Eye (tissue), 1 donor: ENCODE measurements at regions not wholly inside any gene's neighbourhood (a gene's known extent, or its start where the extent isn't known, plus 50 kb on each side); places are given as distances from the start of the nearest gene placed in this dataset.
"Not testable (repeated sequence)": the region's sequence is repeated elsewhere in the genome, so short reads cannot be mapped to it uniquely, and the experiment has no call there.

Source experiments
- DNase-seq: peaks from one replicate; pipeline ENCODE4 v3.0.0-alpha.2; 2015

DNA sequence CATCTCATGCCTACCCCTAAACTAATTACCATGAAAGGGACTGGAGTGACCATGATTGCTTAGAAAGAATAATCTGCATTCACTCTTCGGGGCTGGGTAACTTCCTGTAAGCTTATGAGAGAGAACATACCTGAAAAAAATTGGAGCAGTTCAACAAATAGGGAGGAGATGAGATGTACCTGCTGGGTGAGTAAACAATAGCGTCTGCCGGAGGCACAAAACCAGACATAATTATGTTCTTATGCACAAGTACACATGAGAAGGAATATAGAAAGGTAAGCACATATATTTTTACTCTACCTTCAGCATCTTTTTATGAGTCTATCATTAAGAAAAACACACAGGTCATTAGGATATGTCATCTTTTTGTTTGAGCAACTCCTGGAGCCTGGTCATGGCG is 224.6 kb upstream of the FERD3L start:
- DNase-seq: no peak

DNA sequence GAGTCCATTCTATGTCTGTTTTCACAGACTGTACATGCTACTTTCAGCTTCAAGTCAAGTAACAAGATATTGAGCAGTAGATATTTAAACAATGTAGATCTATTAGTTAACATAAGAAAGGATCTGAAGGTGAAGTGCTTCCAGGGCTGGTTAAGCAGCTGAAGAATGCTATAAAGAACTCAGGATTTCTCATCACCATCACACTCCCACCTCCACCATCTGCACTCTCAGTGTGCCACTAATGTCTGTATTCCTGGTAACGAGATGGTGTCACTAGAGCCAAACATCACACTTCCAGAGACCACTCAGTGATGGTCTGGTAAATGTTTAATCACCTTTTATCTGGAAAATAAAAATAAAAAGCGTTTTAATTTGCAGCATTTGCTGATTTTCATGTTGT is 224.0 kb upstream of the FERD3L start:
- no peak for DNase-seq

DNA sequence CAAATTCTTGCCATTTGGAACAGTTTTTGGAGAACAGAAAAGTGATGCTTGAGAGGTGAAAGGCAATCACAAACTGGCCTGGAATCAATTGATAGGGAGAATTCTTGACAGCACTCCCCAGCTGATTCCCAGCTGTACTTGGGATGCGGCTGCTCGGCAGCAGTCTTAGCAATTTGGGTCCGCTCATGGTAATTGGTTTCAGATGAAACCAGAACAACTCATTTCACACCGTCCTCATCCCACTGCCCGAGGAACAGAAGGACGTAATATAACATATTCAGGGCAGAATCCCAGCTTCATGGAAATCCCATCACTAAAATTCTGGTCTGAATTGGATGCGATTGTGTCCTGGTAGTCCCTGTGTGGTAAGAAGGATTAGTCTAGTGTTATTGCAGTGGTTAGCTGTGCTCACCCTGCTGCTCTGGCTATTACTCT is 223.3 kb upstream of the FERD3L start:
- peak; percentile 39 for DNase-seq

DNA sequence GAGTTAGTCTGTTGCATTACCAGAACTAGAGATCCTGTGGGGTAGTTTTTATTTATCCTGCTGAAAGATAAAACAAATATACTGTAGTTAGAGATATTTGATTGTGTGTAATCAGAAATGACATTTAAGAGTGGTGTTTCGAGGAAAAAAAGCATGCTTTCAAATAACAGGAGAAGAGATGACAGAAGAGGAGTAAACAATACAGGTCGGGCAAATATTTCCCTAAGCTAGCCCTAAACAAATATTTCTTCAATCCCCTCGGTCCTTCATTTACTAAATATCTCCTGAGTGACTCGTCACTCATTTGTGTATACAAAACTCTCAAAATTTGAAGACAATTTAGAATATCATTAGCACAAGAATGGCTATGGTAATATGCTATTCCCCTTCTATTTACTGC is 219.7 kb upstream of the FERD3L start:
- no peak for DNase-seq

DNA sequence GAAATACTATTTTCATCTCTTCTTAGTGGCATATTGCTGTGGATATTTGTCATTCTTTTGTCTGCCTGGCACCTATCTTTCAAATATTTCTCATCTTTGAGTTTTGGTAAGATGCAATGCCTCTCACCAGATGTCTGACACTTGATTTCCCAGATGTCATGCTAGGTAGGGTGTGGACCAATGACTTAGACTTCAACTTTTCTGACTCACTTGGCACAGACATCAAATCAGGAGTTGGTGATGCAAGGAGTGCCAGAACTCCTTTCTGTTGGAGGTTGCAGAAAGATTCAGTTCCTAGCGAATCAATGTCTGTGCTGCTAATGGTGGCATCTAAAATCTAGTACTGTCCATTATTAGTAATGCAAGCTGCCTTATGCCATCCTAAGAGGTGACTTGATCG is 216.9 kb upstream of the FERD3L start:
- no peak for DNase-seq

DNA sequence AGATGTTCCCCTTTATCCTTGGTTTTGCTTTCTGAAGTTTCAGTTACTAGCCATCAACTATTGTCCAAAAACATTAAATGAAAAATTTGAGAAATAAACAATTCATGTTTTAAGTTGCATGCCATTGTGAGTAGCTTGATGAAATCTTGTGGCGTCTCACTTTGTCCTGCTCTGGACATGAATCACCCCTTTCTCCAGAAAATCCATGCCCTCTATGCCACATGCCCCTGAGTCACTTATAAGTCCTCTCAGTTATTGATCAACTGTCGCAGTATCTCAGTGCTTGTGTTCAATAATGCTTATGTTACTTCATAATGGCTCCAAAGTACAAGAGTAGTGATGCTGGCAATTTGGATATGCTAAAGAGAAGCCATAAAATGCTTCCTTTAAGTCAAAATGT is 208.0 kb upstream of the FERD3L start:
- no peak for DNase-seq

DNA sequence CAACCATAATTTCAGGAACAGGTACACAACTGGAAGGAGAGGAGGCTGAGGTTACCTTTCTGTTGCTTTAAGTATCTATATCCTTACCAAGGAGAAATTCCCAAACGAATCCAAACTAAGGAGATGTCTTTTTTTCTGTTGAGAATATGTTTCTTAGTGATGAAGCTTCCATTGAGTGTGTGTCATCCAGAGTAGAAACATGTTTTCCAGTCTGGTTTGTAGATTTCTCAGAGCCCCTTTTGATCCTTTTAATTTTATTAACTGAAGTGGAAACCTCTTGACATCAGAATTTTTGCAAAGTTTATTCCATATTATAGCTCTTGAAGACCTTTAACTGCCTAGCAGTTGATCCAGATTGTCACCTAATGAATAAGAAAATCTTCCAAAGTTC is 207.1 kb upstream of the FERD3L start:
- no peak for DNase-seq

DNA sequence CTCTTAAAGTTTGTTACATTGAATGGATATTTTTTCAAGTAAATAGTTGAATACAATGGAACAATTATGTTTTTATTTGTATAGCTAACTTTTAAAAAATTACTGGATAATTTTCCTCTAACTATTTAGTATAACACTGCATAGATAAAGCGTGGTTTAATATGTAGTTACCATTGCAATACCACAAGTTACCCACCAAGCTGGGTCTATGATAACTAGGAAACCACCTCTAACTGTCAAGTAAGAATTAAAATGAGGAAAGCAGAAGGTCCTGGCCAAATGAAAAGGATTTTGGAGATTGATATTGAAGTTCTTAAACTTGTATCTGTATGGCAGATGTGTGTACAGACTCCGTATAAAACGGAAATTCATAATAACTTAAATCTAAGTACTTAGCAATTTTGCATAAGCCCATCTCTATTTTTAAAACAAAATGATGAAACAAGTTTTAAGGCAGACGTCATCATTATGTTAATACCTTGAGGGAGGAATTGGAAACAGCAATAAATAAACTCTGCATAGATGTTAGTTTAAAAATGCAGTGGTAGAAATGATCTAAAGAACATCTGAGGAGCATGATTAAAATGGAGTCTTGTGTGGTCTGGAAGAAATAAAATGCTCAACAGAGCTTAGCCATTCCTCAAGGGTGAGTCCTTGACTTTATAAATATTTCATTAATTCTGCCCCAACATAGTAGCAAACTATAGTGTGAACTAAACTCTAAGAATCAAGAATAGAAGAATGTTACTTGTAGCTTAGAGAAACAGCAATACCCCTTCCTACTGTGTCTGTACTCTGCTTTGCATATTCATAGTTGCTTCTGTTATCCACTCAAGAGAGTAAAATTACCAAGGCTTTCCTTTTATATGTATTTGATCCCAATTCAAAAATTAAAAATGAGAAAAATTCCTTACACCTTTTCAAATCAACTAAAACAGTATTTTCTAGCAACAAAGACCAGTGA is 206.4 kb upstream of the FERD3L start:
- DNase-seq: no peak

DNA sequence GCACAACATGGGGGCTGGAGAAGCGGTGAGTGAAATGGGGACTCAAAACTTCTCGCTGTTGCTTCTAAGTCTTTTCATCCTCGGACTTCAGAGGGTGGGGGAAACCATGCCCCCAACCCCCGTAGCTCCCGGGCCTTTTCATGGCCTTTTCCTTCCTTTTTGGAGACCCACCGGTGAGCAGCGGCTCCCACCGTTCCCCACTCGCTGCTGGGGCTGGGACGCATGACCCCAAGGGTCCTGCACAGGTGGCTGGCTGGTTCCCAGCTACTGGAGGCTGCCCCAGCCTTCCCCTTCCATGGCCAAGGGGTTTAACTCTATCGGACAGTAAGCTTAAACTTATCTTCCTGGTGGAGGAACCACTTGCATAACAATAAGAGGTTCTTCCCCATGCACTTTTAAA is 194.3 kb upstream of the FERD3L start:
- DNase-seq: no peak

DNA sequence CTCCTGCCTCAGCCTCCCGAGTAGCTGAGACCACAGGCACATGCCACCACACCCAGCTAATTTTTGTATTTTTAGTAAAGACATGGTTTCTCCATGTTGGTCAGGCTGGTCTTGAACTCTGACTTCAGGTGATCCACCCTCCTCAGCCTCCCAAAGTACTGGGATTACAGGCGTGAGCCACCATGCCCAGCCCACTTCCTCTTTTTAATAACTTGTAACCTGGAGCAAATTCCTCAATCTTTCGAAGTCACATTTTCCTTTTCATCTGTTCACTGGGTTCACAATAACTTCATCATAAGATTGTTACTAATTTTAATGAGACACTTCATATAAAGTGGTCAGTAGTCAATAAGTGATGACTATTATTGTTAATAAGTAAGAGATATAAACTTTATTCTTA is 193.3 kb upstream of the FERD3L start:
- not testable (repeated sequence) for DNase-seq

DNA sequence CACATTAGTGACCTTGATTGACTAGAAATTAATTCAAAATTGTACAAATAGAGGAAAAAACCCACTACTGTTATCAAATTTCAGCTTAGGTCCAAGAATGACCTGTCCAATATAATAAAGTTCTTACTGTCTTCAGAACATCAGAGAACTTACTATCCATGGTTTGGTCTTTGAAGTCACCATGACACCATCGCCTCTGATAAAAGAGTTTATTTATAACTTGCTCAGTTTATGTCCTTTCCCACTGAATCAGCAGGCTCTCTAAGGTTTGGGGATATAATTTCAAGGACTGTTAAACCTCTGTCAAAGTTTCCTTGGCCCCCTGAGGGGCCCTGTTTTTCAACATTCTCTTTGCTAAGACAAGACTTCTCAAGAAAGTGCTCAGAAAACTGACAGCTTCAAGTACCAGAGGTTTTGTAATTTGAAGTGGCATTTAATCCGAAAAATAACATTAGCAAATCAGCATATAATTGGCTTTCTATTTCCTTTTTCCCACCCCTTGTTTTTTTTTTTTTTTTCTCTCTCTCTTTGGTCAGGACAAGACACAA is 191.7 kb upstream of the FERD3L start:
- DNase-seq: no peak

DNA sequence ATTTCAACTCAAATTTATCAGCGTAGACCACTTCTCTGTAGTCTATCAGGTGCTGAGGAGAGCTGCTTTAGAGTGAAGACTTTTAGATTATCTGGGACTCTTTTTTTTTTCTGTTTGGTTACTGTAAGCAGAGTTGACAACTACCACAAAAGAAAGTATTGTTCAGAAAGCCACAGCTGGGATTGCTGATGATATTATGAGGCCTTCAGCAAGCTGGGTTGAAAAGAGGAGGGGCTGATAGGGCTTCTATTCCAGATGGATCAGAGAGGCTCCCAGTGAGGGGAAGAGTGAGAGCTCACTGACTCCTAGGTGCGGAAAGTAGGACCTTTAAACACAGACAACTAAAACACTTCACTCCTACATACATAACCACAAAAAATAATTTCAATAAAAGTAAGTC is 188.5 kb upstream of the FERD3L start:
- DNase-seq: peak; percentile 68

DNA sequence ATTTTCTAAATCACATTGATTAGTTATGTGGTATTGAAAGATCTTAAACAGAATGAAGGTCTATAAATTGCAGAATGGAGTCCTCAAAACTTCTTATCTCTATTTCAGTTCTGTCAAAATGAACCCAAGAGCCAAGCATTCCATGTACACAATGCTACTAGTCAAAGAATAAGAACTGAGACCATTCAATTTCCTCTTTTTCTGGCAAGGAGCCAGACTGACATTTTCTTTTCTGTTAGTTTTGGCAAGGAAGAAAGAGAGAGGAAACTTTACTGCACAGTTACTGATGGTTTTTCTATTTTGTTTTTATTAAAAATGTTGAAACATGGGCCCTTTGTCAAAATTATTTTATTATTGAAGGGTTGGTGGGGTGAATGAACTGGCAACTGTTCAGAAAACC is 181.8 kb upstream of the FERD3L start:
- peak; percentile 75 for DNase-seq

DNA sequence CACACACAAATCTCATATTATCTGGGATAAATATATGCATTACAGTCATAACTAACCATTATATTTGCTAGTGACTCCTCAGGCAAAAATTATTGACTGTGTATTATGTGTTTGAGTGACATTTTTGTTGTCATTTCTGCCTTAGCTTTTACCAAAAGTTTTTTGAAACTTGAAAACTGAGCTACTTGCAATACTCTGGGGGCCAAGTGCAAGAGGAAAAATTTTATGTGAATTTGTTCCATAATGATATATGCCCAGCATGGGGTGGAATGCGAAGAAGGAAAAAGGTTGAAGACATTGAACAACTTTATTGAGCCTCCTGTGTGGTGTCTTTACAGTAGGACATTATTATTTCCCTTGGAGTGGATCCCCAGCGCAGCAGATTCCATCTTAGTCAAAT is 176.8 kb upstream of the FERD3L start:
- peak; percentile 8 for DNase-seq

DNA sequence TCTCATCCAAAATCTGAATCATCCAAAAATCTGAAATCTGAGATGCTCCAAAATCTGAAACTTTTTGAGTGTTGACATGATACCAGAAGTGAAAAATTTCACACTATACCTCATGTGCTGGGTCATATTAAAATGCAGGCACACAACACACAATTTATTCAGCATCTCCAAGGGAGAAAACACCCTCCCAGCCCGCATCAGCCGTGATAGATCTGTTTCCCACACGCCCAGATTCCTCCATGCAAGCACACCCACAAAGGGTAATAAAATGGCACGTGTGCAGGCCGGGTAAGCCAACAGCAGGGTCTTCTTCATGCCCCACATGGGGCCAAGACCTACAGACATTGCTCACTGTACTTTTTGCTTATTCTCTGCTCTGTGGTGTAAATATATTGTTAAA is 173.1 kb upstream of the FERD3L start:
- no peak for DNase-seq

DNA sequence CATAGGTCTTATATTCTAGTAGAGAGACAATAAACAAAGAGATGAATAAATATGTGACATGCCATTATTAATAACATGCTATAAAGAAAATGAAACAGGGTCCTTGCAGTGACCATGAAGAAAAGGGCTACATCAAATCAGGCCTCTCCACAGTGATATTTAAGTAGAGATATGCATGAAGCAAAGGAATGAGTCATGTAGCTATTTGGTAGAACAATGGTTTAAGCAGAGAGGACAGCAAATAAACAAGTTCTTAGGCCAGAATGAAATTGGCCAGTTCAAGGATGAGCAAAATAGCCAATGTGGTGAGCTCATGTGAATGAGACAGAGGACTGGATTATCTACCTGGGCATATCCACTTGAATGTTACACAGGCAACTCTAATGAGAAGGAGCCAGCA is 172.2 kb upstream of the FERD3L start:
- no peak for DNase-seq

DNA sequence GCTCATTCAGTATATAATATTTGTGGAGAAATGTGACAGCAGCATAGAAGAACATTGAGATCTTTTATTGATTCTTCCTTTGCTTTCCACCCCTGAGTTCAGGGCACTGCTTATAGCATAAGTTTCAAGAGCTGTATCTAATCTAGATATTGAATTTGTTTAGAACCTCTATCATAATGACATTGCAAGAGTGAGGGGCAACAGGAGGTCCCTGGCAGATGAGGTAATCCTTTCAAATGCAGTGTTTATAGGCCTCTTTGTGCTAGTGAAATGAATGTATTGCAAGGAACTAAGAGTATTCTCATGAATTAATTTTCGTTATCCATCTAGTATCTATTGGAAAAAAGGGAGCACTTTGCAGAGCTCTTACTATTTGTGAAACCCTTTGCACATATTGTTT is 167.2 kb upstream of the FERD3L start:
- peak; percentile 15 for DNase-seq

DNA sequence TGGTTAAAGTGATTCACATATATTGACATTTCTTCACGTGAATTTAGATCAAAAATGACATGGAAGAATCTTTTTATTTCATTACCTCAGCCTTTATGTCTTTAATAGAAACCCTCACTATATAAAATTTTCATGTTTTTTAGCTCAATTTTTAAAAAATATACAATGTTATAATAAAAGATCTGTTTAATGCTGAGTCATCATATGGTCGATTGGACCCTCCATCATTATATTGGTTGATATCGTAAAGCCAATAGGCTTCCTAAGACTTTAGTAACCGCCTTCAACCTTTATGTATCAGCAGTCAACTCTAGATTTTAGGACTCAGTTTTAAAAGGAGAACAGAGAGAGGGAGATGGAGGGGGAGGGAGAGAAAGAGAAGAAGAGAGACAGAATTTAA is 162.3 kb upstream of the FERD3L start:
- DNase-seq: no peak

DNA sequence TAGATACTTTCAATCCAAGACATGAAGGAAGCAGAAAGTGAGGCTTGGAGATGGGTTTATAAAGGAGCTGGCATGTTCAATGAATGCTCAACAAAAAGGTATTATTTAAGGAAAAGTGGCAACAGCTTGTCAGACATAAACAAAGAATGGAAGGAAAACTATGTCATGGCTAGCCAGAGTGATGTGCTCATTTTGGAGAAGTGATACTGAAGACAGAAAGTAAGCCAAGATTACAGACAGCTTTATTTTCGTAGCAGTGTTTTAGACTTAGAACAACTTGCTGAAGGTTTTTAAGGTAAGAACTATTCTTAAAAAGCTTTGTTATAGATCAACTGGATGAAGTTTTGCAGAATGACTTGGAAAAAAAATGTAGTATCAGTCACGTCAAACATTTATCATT is 160.5 kb upstream of the FERD3L start:
- DNase-seq: no peak

DNA sequence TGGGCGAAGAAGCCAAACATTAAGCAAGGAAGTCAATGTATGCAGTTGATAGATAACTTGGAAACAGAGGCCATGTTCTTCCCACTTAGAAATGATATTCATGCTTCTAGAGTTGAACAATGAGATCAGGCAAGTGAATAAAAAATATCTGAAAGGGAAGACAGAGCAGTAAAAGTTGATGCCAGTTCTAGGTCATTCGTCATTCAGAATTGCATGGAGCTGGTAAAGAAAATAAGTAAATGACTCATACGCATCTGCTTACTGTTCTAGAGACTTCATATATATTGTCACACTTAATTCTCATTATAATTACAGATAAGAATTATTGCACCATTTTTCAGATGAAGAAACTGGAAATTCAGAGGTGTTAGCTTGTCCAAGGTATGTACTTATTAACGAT is 158.9 kb upstream of the FERD3L start:
- DNase-seq: no peak

DNA sequence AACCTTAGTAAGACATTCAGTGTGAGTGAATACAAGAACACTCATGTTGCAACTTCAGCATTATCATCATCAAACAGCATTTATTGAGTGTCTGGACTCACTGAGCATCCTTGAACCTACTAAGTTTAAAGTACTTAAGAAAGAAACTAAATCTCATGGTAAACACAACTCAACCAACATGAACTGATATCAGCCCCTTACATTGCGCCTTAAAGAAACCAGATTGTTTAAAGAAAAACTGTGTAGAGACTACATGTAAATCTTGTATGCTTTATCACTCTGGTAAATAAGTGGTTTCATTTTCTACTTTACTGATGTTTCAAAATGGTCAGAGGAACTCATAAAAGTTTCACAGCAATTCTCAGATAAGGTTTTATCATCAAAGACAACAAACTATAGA is 157.5 kb upstream of the FERD3L start:
- no peak for DNase-seq

DNA sequence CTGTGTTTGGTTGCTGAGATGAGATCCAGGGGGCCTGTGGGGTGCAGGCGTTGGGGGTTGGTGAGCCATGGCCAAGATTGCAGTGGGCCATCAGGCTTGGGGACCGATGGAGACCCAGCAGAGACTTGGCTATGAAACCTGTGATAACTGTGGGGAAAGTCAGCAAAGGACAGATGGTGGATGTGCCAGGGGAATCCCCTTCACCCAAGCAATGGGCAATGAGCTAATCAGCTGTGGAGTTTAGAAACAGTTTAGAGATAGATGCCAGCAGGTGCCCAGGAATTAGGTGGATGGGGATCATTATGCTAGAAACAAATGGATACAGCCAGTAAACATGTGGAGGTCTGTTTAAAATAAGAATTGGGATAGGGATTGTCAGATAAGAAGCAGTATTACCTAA is 151.4 kb upstream of the FERD3L start:
- no peak for DNase-seq

DNA sequence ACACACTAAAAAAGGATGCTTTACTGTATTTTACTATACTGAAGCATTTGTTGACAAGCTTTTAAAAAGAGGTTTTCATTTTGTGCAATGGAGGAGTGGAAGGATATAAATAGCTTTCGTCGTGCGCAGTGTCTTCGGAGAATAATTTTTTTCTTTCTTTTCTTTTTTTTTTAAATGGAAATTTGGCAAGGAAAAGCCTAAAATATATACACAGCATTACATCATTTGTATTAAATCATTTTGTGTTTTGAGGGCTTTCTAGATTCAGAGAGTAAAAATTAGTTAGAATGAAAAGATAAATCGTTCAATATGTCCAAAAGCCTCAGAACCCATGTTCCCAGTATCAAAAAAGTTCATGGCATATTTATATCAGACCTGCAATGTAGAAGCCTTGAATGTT is 150.2 kb upstream of the FERD3L start:
- peak; percentile 21 for DNase-seq

DNA sequence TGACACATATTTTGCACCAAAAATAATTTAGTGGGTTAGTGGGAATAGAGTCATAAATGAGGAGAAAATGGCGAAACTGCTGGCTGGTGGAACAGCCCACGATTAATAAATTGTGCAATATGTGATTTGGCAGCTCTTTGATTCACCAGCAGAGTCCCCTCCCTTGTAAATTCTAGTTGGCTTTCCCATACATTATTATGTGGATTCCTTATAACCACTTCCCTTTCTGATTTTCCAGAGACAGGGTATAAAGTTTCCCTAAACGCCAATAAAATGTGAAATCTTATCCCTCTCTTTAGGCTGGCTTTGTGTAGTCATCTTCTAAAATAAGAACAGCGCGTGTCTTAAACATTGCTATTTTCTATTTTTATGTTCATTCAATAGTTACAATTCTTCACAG is 149.4 kb upstream of the FERD3L start:
- DNase-seq: peak; percentile 41

DNA sequence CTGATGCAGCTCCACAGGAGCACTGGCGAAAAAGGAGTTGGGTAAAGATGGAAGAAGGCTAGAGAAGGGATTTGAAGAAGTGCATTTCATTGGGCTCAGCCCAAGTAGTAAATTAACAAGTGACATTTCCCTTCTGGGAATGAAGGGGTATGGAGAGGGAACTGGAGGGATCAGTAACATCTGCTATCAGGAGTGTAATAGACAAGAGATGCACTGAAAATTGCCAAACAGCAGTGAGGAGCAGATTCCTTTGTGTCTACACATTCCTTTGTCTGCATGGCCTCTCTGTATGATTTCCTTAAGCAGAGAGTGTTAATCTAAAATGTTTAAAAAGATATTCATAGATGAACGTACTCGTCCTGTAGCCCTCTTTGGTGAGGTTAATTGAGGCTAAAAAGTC is 148.2 kb upstream of the FERD3L start:
- peak; percentile 7 for DNase-seq
